Panc1 (cell line): ENCODE measurements at regions not wholly inside any gene's neighbourhood (a gene's known extent, or its start where the extent isn't known, plus 50 kb on each side); places are given as distances from the start of the nearest gene placed in this dataset.

Experiments
- ATAC-seq: fragments of 200-7000 bp; cut with Tn5 transposase; 2 replicates; pipeline ENCODE4 v1.9.1; 2020; ENCODE audit warnings: mild to moderate bottlenecking, moderate library complexity
- BruUV-seq: library from RNA; stranded (reverse); fragments of 400-500 nt; replicated peaks from 2 replicates; lab custom pipeline; 2021; lab: Mats Ljungman, UMichigan
- CTCF ChIA-PET: fragments of 300-600 bp; sonication (Branson Sonifier 250); formaldehyde crosslinking; loops from one replicate; lab custom pipeline; 2022; ENCODE audit warnings: antibody characterized with exemption; lab: Charles Lee
- POLR2A ChIA-PET: fragments of 300-600 bp; sonication (Branson Sonifier 250); formaldehyde crosslinking; loops from one replicate; lab custom pipeline; 2022; ENCODE audit warnings: antibody characterized with exemption; lab: Charles Lee
- DNase-seq: peaks from one replicate; pipeline ENCODE4 v3.0.0-alpha.2; 2010; ENCODE audit warnings: low read depth, low spot score
- H3K27ac ChIP-seq: 2 replicates; pipeline ENCODE4 v1.5.1; 2011; ENCODE audit warnings: mild to moderate bottlenecking, low read length, inconsistent platforms
- H3K27me3 ChIP-seq: fragments of 200-500 bp; sonication (Bioruptor generic); 2 replicates; pipeline ENCODE4 v1.6.0; 2014; ENCODE audit warnings: low read length, inconsistent platforms; ENCODE audit not compliant: control insufficient read depth, insufficient read depth
- H3K36me3 ChIP-seq: fragments of 200-500 bp; sonication (Bioruptor generic); 2 replicates; pipeline ENCODE4 v1.5.1; 2014; ENCODE audit warnings: inconsistent platforms, mild to moderate bottlenecking, low read length, moderate library complexity; ENCODE audit not compliant: control insufficient read depth, insufficient read depth
- H3K4me1 ChIP-seq: 2 replicates; pipeline ENCODE4 v1.5.1; 2011; ENCODE audit warnings: inconsistent platforms, mild to moderate bottlenecking, low read length, moderate library complexity; ENCODE audit not compliant: control insufficient read depth, insufficient read depth
- H3K4me3 ChIP-seq, 2 experiments: 2 replicates each; pipeline ENCODE4 v1.5.1; 2011 to 2012; ENCODE audit warnings: low read depth in 2 of 2, low read length in 2 of 2, mild to moderate bottlenecking in 2 of 2, inconsistent platforms in 1 of 2, moderate library complexity in 1 of 2
- H3K9me3 ChIP-seq: fragments of 200-500 bp; sonication (Bioruptor generic); 2 replicates; pipeline ENCODE4 v1.5.1; 2014; ENCODE audit warnings: low read depth, mild to moderate bottlenecking, inconsistent platforms, low read length, moderate library complexity; ENCODE audit not compliant: control insufficient read depth, insufficient read depth
- POLR2AphosphoS5 ChIP-seq: IDR thresholded peaks from 2 replicates; pipeline ENCODE4 v1.6.1; 2012; ENCODE audit warnings: mild to moderate bottlenecking, low read depth, low read length, moderate library complexity
- REST ChIP-seq, 2 experiments: IDR thresholded peaks; 2 replicates each; pipeline ENCODE4 v1.6.1; 2011 to 2012; ENCODE audit warnings: low read depth in 2 of 2, control low read depth in 1 of 2, low read length in 1 of 2, mild to moderate bottlenecking in 1 of 2, moderate library complexity in 1 of 2; ENCODE audit not compliant: insufficient read depth in 1 of 2
- SIN3A ChIP-seq: IDR thresholded peaks from 2 replicates; pipeline ENCODE4 v1.6.1; 2012; ENCODE audit warnings: low read depth, mild to moderate bottlenecking, low read length, moderate library complexity, borderline replicate concordance; ENCODE audit not compliant: insufficient read depth
- TCF7L2 ChIP-seq: IDR thresholded peaks from 2 replicates; pipeline ENCODE4 v1.6.1; 2011; ENCODE audit warnings: mild to moderate bottlenecking, low read depth, low read length, inconsistent platforms
- in situ Hi-C: cut with HindIII; loops from 2 replicates; pipeline ENCODE4 v1.10.0; 2016; ENCODE audit warnings: low sequenced_read_pairs, low pct_unique_long_range_greater_than_20kb
- intact Hi-C: fragments of 100-400 bp; cut with micrococcal nuclease; formaldehyde crosslinking; loops from one replicate; pipeline ENCODE4 v1.10.0; 2022; ENCODE audit not compliant: unreplicated experiment
- TF ChIP-seq, protein P1 (sequence below): fragments of 450-650 bp; IDR thresholded peaks from 2 replicates; pipeline ENCODE4 v1.5.1; 2017; ENCODE audit warnings: mild to moderate bottlenecking

GRCh38 chr2:187617120-187617519, 62.9 kb upstream of the TFPI start:
- ChIA-PET CTCF (interaction anchor here (0.6 kb wide), 1 partner anchor 42 kb away, joined by 3 read pairs; no protein-coding TSS in a partner anchor), POLR2A (no interaction called here)
- TF ChIP-seq TCF7L2: no peak
- TF ChIP-seq SIN3A: no peak
- TF ChIP-seq, protein P1, sequence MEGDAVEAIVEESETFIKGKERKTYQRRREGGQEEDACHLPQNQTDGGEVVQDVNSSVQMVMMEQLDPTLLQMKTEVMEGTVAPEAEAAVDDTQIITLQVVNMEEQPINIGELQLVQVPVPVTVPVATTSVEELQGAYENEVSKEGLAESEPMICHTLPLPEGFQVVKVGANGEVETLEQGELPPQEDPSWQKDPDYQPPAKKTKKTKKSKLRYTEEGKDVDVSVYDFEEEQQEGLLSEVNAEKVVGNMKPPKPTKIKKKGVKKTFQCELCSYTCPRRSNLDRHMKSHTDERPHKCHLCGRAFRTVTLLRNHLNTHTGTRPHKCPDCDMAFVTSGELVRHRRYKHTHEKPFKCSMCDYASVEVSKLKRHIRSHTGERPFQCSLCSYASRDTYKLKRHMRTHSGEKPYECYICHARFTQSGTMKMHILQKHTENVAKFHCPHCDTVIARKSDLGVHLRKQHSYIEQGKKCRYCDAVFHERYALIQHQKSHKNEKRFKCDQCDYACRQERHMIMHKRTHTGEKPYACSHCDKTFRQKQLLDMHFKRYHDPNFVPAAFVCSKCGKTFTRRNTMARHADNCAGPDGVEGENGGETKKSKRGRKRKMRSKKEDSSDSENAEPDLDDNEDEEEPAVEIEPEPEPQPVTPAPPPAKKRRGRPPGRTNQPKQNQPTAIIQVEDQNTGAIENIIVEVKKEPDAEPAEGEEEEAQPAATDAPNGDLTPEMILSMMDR: no peak
- TF ChIP-seq REST (IDR thresholded peaks at IDR 0.05; ENCODE audit: insufficient read depth in 1 of 2, low read depth in 2 of 2, low read length in 1 of 2): no peak
- TF ChIP-seq POLR2AphosphoS5: no peak
- DNase-seq (no peak), ATAC-seq (no peak)
- in situ Hi-C loops: no loop called here
- H3K4me3 ChIP-seq: no peak overlapping the region
- H3K36me3 ChIP-seq: no peaks in the 10 kb centered on the region
- intact Hi-C loops: no loop called here
- H3K4me1 ChIP-seq: no peaks in the 10 kb centered on the region
- no peak overlapping the region for H3K27ac ChIP-seq
- no TSS peak for BruUV-seq
- H3K27me3 ChIP-seq: no peaks in the 10 kb centered on the region
- H3K9me3 ChIP-seq: no peaks in the 10 kb centered on the region

DNA sequence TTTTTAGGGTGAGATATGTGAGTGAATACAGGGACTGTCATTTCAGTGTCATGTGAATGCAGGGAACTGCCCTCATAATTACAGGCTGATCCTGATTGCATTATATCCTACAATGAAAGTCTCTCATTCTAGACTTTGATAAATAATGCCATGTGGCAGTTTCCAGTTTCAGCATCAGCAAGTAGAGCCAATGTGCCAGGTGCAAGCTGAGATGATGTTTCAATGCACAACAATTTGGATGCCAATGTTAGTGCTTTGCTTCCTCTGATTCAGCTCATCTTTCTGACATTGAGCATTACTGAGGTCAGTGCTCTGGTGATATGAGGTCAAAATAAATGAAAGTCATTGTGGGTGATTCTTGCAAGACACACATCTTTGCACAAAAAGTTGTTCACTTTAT, 63.7 kb upstream of the TFPI start:
- Histone ChIP-seq H3K4me3 (no peak overlapping the region), H3K4me1 (no peaks in the 10 kb centered on the region), H3K27me3 (no peaks in the 10 kb centered on the region), H3K27ac (no peak overlapping the region), H3K9me3 (no peaks in the 10 kb centered on the region), H3K36me3 (no peaks in the 10 kb centered on the region)
- DNase-seq (no peak), ATAC-seq (no peak)
- ChIA-PET POLR2A (no interaction called here), CTCF (no interaction called here)
- no TSS peak for BruUV-seq
- intact Hi-C loops: no loop called here
- in situ Hi-C loops: no loop called here
- TF ChIP-seq POLR2AphosphoS5 (no peak), SIN3A (no peak), TCF7L2 (no peak), REST (IDR thresholded peaks at IDR 0.05; ENCODE audit: insufficient read depth in 1 of 2, low read depth in 2 of 2, low read length in 1 of 2) (no peak)
- TF ChIP-seq, protein P1: no peak
